Activated CD8-positive, alpha-beta memory T cell treated with anti-CD3 and anti-CD28 coated beads, Interleukin-2, amount 10 ng/mL, durations not matched to agents 7 days and 5 days (primary cell): ENCODE measurements at regions not wholly inside any gene's neighbourhood (a gene's known extent, or its start where the extent isn't known, plus 50 kb on each side); places are given as distances from the start of the nearest gene placed in this dataset.
"Not testable (repeated sequence)": the region's sequence is repeated elsewhere in the genome, so short reads cannot be mapped to it uniquely, and the experiment has no call there.

ENCODE experiments used
- ATAC-seq: fragments of 150-1000 bp; cut with Tn5 transposase; one replicate; pipeline ENCODE4 v1.10.0; 2021; ENCODE audit warnings: moderate library complexity
- CTCF ChIA-PET: fragments of 350-600 bp; sonication (Branson Sonifier 250); formaldehyde crosslinking; loops from one replicate; lab custom pipeline; 2021; ENCODE audit warnings: antibody characterized with exemption; lab: Charles Lee
- DNase-seq: peaks from one replicate; pipeline ENCODE4 v3.0.0-alpha.2; 2020
- H3K27ac Mint-ChIP-seq: one replicate; pipeline ENCODE4 v1.8.0; 2021; ENCODE audit warnings: mild to moderate bottlenecking, mixed read lengths
- H3K27me3 Mint-ChIP-seq: one replicate; pipeline ENCODE4 v1.8.0; 2021; ENCODE audit warnings: mixed read lengths
- H3K36me3 Mint-ChIP-seq: one replicate; pipeline ENCODE4 v1.8.0; 2021; ENCODE audit warnings: mild to moderate bottlenecking, mixed read lengths
- H3K4me1 Mint-ChIP-seq: one replicate; pipeline ENCODE4 v1.8.0; 2021; ENCODE audit warnings: mixed read lengths
- H3K4me3 Mint-ChIP-seq: one replicate; pipeline ENCODE4 v1.8.0; 2021; ENCODE audit warnings: mild to moderate bottlenecking, moderate library complexity, mixed read lengths
- H3K9me3 Mint-ChIP-seq: one replicate; pipeline ENCODE4 v1.8.0; 2022; ENCODE audit warnings: low read depth, mixed read lengths

GRCh38 chr12:69042557-69042956, 109.6 kb upstream of the CPM start:
- Mint-ChIP-seq H3K27ac (no peak overlapping the region), H3K27me3 (no peaks in the 10 kb centered on the region), H3K36me3 (no peaks in the 10 kb centered on the region), H3K4me1 (no peaks in the 10 kb centered on the region), H3K9me3 (no peaks in the 10 kb centered on the region), H3K4me3 (no peak overlapping the region)
- DNase-seq (no peak), ATAC-seq (no peak)
- CTCF ChIA-PET, result no interaction called here

GRCh38 chr12:69042970-69043369, 110.0 kb upstream of the CPM start:
- DNase-seq (no peak), ATAC-seq (no peak)
- H3K9me3 Mint-ChIP-seq, result no peaks in the 10 kb centered on the region
- CTCF ChIA-PET, result no interaction called here
- no peak overlapping the region for H3K4me3 Mint-ChIP-seq
- H3K27ac Mint-ChIP-seq, result no peak overlapping the region
- H3K27me3 Mint-ChIP-seq, result peaks cover under 1% of the 10 kb centered on the region
- H3K4me1 Mint-ChIP-seq, result no peaks in the 10 kb centered on the region
- no peaks in the 10 kb centered on the region for H3K36me3 Mint-ChIP-seq

GRCh38 chr12:69044887-69045286, 111.9 kb upstream of the CPM start:
- DNase-seq, result no peak
- ATAC-seq, result no peak
- no peak overlapping the region for H3K4me3 Mint-ChIP-seq
- CTCF ChIA-PET, result no interaction called here
- H3K4me1 Mint-ChIP-seq, result no peaks in the 10 kb centered on the region
- H3K27ac Mint-ChIP-seq, result no peak overlapping the region
- H3K27me3 Mint-ChIP-seq, result peaks cover 9% of the 10 kb centered on the region
- no peaks in the 10 kb centered on the region for H3K9me3 Mint-ChIP-seq
- H3K36me3 Mint-ChIP-seq, result no peaks in the 10 kb centered on the region

GRCh38 chr12:69045430-69045829, 112.5 kb upstream of the CPM start:
- ATAC-seq (no peak), DNase-seq (no peak)
- H3K36me3 Mint-ChIP-seq, result no peaks in the 10 kb centered on the region
- H3K4me3 Mint-ChIP-seq, result no peak overlapping the region
- H3K27ac Mint-ChIP-seq, result no peak overlapping the region
- no peaks in the 10 kb centered on the region for H3K4me1 Mint-ChIP-seq
- H3K27me3 Mint-ChIP-seq, result peaks cover 12% of the 10 kb centered on the region
- CTCF ChIA-PET, result no interaction called here
- no peaks in the 10 kb centered on the region for H3K9me3 Mint-ChIP-seq

- no peak overlapping the region for H3K27ac Mint-ChIP-seq
- CTCF ChIA-PET, result no interaction called here
- no peaks in the 10 kb centered on the region for H3K36me3 Mint-ChIP-seq
- H3K4me3 Mint-ChIP-seq, result no peak overlapping the region
- ATAC-seq, result no peak
- no peak for DNase-seq
- H3K27me3 Mint-ChIP-seq, result peaks cover 20% of the 10 kb centered on the region
- H3K9me3 Mint-ChIP-seq, result no peaks in the 10 kb centered on the region
- H3K4me1 Mint-ChIP-seq, result no peaks in the 10 kb centered on the region
Observed at GRCh38 chr12:69046363-69046762, 113.4 kb upstream of the CPM start.

GRCh38 chr12:69046920-69047319, 113.9 kb upstream of the CPM start:
- DNase-seq, result no peak
- H3K36me3 Mint-ChIP-seq, result no peaks in the 10 kb centered on the region
- no peak overlapping the region for H3K27ac Mint-ChIP-seq
- no peak overlapping the region for H3K4me3 Mint-ChIP-seq
- no peak for ATAC-seq
- peaks cover 23% of the 10 kb centered on the region for H3K27me3 Mint-ChIP-seq
- CTCF ChIA-PET, result no interaction called here
- H3K4me1 Mint-ChIP-seq, result no peaks in the 10 kb centered on the region
- no peaks in the 10 kb centered on the region for H3K9me3 Mint-ChIP-seq

GRCh38 chr12:69047990-69048389, 115.0 kb upstream of the CPM start:
- DNase-seq (no peak), ATAC-seq (no peak)
- Mint-ChIP-seq H3K36me3 (no peaks in the 10 kb centered on the region), H3K27me3 (peaks cover 23% of the 10 kb centered on the region), H3K4me3 (no peak overlapping the region), H3K4me1 (peaks cover 6% of the 10 kb centered on the region), H3K27ac (no peak overlapping the region), H3K9me3 (no peaks in the 10 kb centered on the region)
- CTCF ChIA-PET, result no interaction called here

GRCh38 chr12:69049855-69050254, 116.9 kb upstream of the CPM start:
- ATAC-seq, H3K4me3 Mint-ChIP-seq, H3K9me3 Mint-ChIP-seq, H3K4me1 Mint-ChIP-seq, DNase-seq, H3K27ac Mint-ChIP-seq, H3K36me3 Mint-ChIP-seq: not testable (repeated sequence)
- CTCF ChIA-PET, result interaction anchor here (1.5 kb wide), 1 partner anchor 25 kb away, joined by 3 read pairs; no protein-coding TSS in a partner anchor
- peaks cover 23% of the 10 kb centered on the region for H3K27me3 Mint-ChIP-seq

GRCh38 chr12:69052613-69053408, 119.8 kb upstream of the CPM start:
- H3K4me1 Mint-ChIP-seq, result peaks cover 6% of the 10 kb centered on the region
- H3K27ac Mint-ChIP-seq, result no peak overlapping the region
- peaks cover 23% of the 10 kb centered on the region for H3K27me3 Mint-ChIP-seq
- no peak overlapping the region for H3K4me3 Mint-ChIP-seq
- CTCF ChIA-PET, result no interaction called here
- peak; percentile 52 for DNase-seq
- H3K36me3 Mint-ChIP-seq, result peaks cover 2% of the 10 kb centered on the region
- peak; percentile 23 for ATAC-seq
- H3K9me3 Mint-ChIP-seq, result no peaks in the 10 kb centered on the region

- H3K27me3 Mint-ChIP-seq, result peaks cover 15% of the 10 kb centered on the region
- peaks cover 17% of the 10 kb centered on the region for H3K4me1 Mint-ChIP-seq
- DNase-seq (no peak), ATAC-seq (no peak)
- H3K4me3 Mint-ChIP-seq, result no peak overlapping the region
- no peak overlapping the region for H3K27ac Mint-ChIP-seq
- H3K36me3 Mint-ChIP-seq, result peaks cover 2% of the 10 kb centered on the region
- CTCF ChIA-PET, result no interaction called here
- H3K9me3 Mint-ChIP-seq, result no peaks in the 10 kb centered on the region
Observed at GRCh38 chr12:69054343-69055056, 121.5 kb upstream of the CPM start.

- H3K27ac Mint-ChIP-seq, result no peak overlapping the region
- CTCF ChIA-PET, result no interaction called here
- H3K4me3 Mint-ChIP-seq, result no peak overlapping the region
- ATAC-seq (no peak), DNase-seq (no peak)
- H3K4me1 Mint-ChIP-seq, result peaks cover 19% of the 10 kb centered on the region
- peaks cover 2% of the 10 kb centered on the region for H3K36me3 Mint-ChIP-seq
- H3K27me3 Mint-ChIP-seq, result peaks cover 11% of the 10 kb centered on the region
- H3K9me3 Mint-ChIP-seq, result no peaks in the 10 kb centered on the region
Observed at GRCh38 chr12:69055280-69055679, 122.3 kb upstream of the CPM start.

GRCh38 chr12:69055706-69056105, 122.7 kb upstream of the CPM start:
- Mint-ChIP-seq H3K27me3 (peaks cover 8% of the 10 kb centered on the region), H3K4me3 (no peak overlapping the region), H3K4me1 (peaks cover 19% of the 10 kb centered on the region), H3K27ac (no peak overlapping the region), H3K36me3 (peaks cover 2% of the 10 kb centered on the region), H3K9me3 (no peaks in the 10 kb centered on the region)
- CTCF ChIA-PET, result no interaction called here
- ATAC-seq (no peak), DNase-seq (no peak)

- no peaks in the 10 kb centered on the region for H3K9me3 Mint-ChIP-seq
- no peak overlapping the region for H3K27ac Mint-ChIP-seq
- H3K4me1 Mint-ChIP-seq, result peaks cover 19% of the 10 kb centered on the region
- no peaks in the 10 kb centered on the region for H3K27me3 Mint-ChIP-seq
- peaks cover 2% of the 10 kb centered on the region for H3K36me3 Mint-ChIP-seq
- DNase-seq (no peak), ATAC-seq (no peak)
- CTCF ChIA-PET, result no interaction called here
- no peak overlapping the region for H3K4me3 Mint-ChIP-seq
Observed at GRCh38 chr12:69056743-69057515, 124.0 kb upstream of the CPM start.
